ENCODE measurements at regions not wholly inside any gene's neighbourhood (a gene's known extent, or its start where the extent isn't known, plus 50 kb on each side); places are given as distances from the start of the nearest gene placed in this dataset.

DNA sequence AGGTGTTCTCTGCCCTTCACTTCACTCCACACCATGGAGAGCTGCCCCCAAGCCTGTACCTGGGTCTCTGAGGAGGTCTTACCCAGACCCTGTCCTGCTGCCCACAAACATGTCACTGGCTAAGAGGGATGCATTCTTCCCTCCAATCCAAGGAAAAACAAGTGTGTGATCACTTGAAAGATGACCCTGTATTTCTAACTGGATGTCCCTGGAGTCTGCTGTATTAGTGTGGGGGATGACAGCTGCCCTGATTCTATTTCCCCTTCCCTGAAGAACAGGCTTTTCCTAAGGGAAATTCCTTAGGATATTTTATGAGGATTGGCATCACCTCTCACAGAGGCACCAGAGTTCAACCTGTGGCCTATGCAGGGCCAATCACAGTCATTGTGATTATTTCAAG lies 55.0 kb upstream of the GATA2 start:
- TF ChIP-seq JUND (IDR thresholded peaks at IDR 0.05; ENCODE audit: low read depth, low read length): no peak
- no peak for TF ChIP-seq EZH2 (IDR thresholded peaks at IDR 0.05; ENCODE audit: borderline replicate concordance, control insufficient read depth, low read depth, low read length)
- no peak for TF ChIP-seq MYC (IDR thresholded peaks at IDR 0.05; ENCODE audit: insufficient read depth, insufficient read length, insufficient replicate concordance, low read length, severe bottlenecking)
- no peak for TF ChIP-seq ZZZ3 (IDR thresholded peaks at IDR 0.05; ENCODE audit: control insufficient read depth, insufficient read length, low read depth)
- no peak for TF ChIP-seq NFIC (IDR thresholded peaks at IDR 0.05; ENCODE audit: low read depth, low read length)
- TF ChIP-seq CTCF (IDR thresholded peaks at IDR 0.05 in 2 of 3, conservative IDR thresholded peaks at IDR 0.05 in 1 of 3; ENCODE audit: control insufficient read depth in 2 of 3, extremely low read depth in 1 of 3, insufficient read depth in 1 of 3, low read depth in 3 of 3, low read length in 3 of 3): no peak
- TF ChIP-seq IKZF1 (conservative IDR thresholded peaks at IDR 0.05): no peak
